Natural killer cell (primary cell): ENCODE measurements at regions not wholly inside any gene's neighbourhood (a gene's known extent, or its start where the extent isn't known, plus 50 kb on each side); places are given as distances from the start of the nearest gene placed in this dataset.
"Not testable (repeated sequence)": the region's sequence is repeated elsewhere in the genome, so short reads cannot be mapped to it uniquely, and the experiment has no call there.

Source experiments
- ATAC-seq, 3 donors: fragments of 150-1000 bp in 2 of 3; fragments of 200-7000 bp in 1 of 3; cut with Tn5 transposase; 1 replicate in 1 of 3; 2 replicates in 2 of 3; pipeline ENCODE4 v1.10.0; 2021; ENCODE audit warnings: mild to moderate bottlenecking in 2 of 3, moderate library complexity in 2 of 3
- DNase-seq, 2 donors: peaks; one replicate each; pipeline versions ENCODE4 v3.0.0 to v3.0.0-alpha.2; 2013 to 2021; ENCODE audit warnings: mixed read lengths in 1 of 2
- H3K27ac ChIP-seq: one replicate; pipeline ENCODE4 v1.5.1; 2013; ENCODE audit warnings: mild to moderate bottlenecking, low read length
- H3K27me3 ChIP-seq: one replicate; pipeline ENCODE4 v1.6.1; 2013; ENCODE audit warnings: low read length; ENCODE audit not compliant: control insufficient read depth, insufficient read depth
- H3K36me3 ChIP-seq: one replicate; pipeline ENCODE4 v1.6.1; 2013; ENCODE audit warnings: low read length; ENCODE audit not compliant: control insufficient read depth, insufficient read depth
- H3K4me1 ChIP-seq: one replicate; pipeline ENCODE4 v1.6.1; 2013; ENCODE audit warnings: low read length; ENCODE audit not compliant: control insufficient read depth, insufficient read depth
- H3K4me3 ChIP-seq: one replicate; pipeline ENCODE4 v1.5.1; 2013; ENCODE audit warnings: low read length
- H3K9me3 ChIP-seq: one replicate; pipeline ENCODE4 v1.6.1; 2013; ENCODE audit warnings: low read length; ENCODE audit not compliant: control insufficient read depth, insufficient read depth
- H3K27ac Mint-ChIP-seq, 2 donors: one replicate each; pipeline ENCODE4 v1.8.0; 2022; ENCODE audit warnings: mild to moderate bottlenecking in 2 of 2, mixed read lengths in 2 of 2, moderate library complexity in 1 of 2
- H3K27me3 Mint-ChIP-seq, 2 donors: one replicate each; pipeline ENCODE4 v1.8.0; 2022; ENCODE audit warnings: low read depth in 2 of 2, mixed read lengths in 2 of 2
- H3K36me3 Mint-ChIP-seq: one replicate; pipeline ENCODE4 v1.8.0; 2022; ENCODE audit warnings: mixed read lengths
- H3K4me1 Mint-ChIP-seq, 2 donors: one replicate each; pipeline ENCODE4 v1.8.0; 2022; ENCODE audit warnings: mixed read lengths in 2 of 2
- H3K4me3 Mint-ChIP-seq: one replicate; pipeline ENCODE4 v1.8.0; 2022; ENCODE audit warnings: mild to moderate bottlenecking, moderate library complexity, mixed read lengths
- H3K9me3 Mint-ChIP-seq, 2 donors: one replicate each; pipeline ENCODE4 v1.8.0; 2022; ENCODE audit warnings: mixed read lengths in 2 of 2
- WGBS: methylation state at CpG from one replicate; pipeline ENCODE4 v1.1.7; 2013; ENCODE audit warnings: missing lambda C conversion rate; ENCODE audit not compliant: insufficient coverage; 5-methylcytosine and 5-hydroxymethylcytosine counted together
- intact Hi-C: fragments of 100-400 bp; cut with micrococcal nuclease; formaldehyde crosslinking; loops from one replicate; pipeline ENCODE4 v1.14.2; 2022
- TF ChIP-seq, protein P1 (sequence below): fragments of 200-600 bp; IDR thresholded peaks from one replicate; pipeline ENCODE4 v1.8.0; 2022; ENCODE audit warnings: antibody characterized with exemption

DNA sequence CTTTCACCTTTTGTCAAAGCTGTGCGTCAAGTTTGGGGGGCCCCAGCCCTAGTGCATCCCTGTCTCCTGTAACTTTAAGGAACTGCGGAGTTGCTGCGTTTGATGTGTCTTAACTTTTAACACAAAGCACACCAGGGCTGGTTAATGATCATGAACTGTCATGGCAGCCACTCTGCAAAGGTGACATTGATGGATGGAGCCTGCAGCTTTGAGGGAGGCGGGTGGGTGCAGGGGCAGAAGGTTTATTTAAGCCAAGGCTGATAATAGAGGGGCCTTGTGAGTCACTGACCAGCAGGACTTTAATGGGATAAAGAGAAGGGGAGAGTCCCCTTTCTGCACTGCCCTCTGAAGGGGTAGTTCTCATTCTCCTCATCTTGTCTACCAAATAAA, 190.2 kb upstream of the GATA6 start:
- H3K36me3 ChIP-seq: no peaks in the 10 kb centered on the region
- no peaks in the 10 kb centered on the region for H3K4me1 ChIP-seq
- no peaks in the 10 kb centered on the region for H3K27me3 ChIP-seq
- Mint-ChIP-seq H3K27ac (no peak overlapping the region), H3K4me1 (no peaks in the 10 kb centered on the region), H3K36me3 (no peaks in the 10 kb centered on the region), H3K4me3 (no peak overlapping the region), H3K27me3 (peaks cover 0 to 3% of the 10 kb centered on the region in 2 donors), H3K9me3 (no peaks in the 10 kb centered on the region)
- 95% methylated on average over 4 of the region's 4 CpGs for WGBS
- H3K9me3 ChIP-seq: no peaks in the 10 kb centered on the region
- ATAC-seq: no peak
- DNase-seq: no peak
- intact Hi-C loops: no loop called here
- H3K4me3 ChIP-seq: no peak overlapping the region
- no peak overlapping the region for H3K27ac ChIP-seq
- TF ChIP-seq, protein P1, sequence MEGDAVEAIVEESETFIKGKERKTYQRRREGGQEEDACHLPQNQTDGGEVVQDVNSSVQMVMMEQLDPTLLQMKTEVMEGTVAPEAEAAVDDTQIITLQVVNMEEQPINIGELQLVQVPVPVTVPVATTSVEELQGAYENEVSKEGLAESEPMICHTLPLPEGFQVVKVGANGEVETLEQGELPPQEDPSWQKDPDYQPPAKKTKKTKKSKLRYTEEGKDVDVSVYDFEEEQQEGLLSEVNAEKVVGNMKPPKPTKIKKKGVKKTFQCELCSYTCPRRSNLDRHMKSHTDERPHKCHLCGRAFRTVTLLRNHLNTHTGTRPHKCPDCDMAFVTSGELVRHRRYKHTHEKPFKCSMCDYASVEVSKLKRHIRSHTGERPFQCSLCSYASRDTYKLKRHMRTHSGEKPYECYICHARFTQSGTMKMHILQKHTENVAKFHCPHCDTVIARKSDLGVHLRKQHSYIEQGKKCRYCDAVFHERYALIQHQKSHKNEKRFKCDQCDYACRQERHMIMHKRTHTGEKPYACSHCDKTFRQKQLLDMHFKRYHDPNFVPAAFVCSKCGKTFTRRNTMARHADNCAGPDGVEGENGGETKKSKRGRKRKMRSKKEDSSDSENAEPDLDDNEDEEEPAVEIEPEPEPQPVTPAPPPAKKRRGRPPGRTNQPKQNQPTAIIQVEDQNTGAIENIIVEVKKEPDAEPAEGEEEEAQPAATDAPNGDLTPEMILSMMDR: no peak

DNA sequence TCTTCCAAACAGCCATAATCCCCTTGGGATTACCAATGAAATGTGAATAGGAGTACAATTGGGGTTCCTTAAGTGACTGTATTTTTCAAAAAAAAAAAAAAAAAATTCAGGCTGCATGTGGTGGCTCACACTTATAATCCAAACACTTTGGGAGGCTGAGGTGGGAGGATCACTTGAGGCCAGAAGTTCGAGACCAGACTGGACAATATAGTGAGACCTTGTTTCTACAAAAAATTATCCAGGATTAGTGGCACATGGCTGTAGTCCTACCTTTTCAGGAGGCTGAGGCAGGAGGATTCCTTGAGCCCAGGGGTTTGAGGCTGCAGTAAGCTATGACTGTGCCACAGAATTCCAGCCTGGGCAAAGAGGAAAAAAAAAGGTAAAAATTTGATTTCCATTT, 189.6 kb upstream of the GATA6 start:
- Mint-ChIP-seq H3K27me3 (peaks cover 0 to 3% of the 10 kb centered on the region in 2 donors), H3K27ac (no peak overlapping the region)
- WGBS: 71% methylated on average over 1 of the region's 1 CpG

DNA sequence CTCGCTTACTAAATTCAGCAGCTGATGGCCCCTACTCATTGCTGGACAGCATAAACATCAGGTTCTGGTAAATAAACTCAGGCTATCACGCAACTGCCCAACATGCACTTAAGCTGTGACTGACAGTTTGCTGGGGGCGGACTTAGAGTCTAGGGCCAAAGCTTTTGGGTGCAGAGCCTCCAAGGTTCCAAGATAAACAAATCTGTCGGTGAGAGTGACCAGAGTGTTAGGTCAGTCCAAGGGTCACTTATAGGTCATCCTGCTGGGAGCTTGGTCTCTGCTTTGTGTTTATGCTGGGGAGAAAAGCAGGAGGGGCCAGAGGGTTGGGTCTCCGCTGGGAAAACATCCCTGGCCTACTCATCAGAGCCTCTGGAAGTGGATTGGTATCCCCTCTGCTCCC, 188.6 kb upstream of the GATA6 start:
- no peaks in the 10 kb centered on the region for H3K9me3 ChIP-seq
- DNase-seq: no peak
- H3K27ac ChIP-seq: no peak overlapping the region
- H3K27me3 Mint-ChIP-seq: peaks cover 0 to 3% of the 10 kb centered on the region in 2 donors
- TF ChIP-seq, protein P1: no peak
- 92% methylated on average over 5 of the region's 5 CpGs for WGBS
- H3K4me3 Mint-ChIP-seq: no peak overlapping the region
- intact Hi-C loops: no loop called here
- no peak overlapping the region for H3K4me3 ChIP-seq
- no peaks in the 10 kb centered on the region for H3K36me3 ChIP-seq
- no peaks in the 10 kb centered on the region for H3K4me1 Mint-ChIP-seq
- ATAC-seq: no peak
- H3K9me3 Mint-ChIP-seq: no peaks in the 10 kb centered on the region
- H3K27ac Mint-ChIP-seq: no peak overlapping the region
- no peaks in the 10 kb centered on the region for H3K4me1 ChIP-seq
- H3K36me3 Mint-ChIP-seq: no peaks in the 10 kb centered on the region
- no peaks in the 10 kb centered on the region for H3K27me3 ChIP-seq

More for the DNA sequence above, 189.6 kb upstream of the GATA6 start:
- H3K9me3 Mint-ChIP-seq: no peaks in the 10 kb centered on the region
- no peak overlapping the region for H3K4me3 Mint-ChIP-seq
- no peak overlapping the region for H3K27ac ChIP-seq
- intact Hi-C loops: no loop called here
- H3K36me3 ChIP-seq: no peaks in the 10 kb centered on the region
- TF ChIP-seq, protein P1: no peak
- no peaks in the 10 kb centered on the region for H3K4me1 Mint-ChIP-seq
- ATAC-seq (no peak), DNase-seq (no peak)
- H3K27me3 ChIP-seq: no peaks in the 10 kb centered on the region
- H3K36me3 Mint-ChIP-seq: no peaks in the 10 kb centered on the region
- H3K4me1 ChIP-seq: no peaks in the 10 kb centered on the region
- H3K4me3 ChIP-seq: no peak overlapping the region
- H3K9me3 ChIP-seq: no peaks in the 10 kb centered on the region

DNA sequence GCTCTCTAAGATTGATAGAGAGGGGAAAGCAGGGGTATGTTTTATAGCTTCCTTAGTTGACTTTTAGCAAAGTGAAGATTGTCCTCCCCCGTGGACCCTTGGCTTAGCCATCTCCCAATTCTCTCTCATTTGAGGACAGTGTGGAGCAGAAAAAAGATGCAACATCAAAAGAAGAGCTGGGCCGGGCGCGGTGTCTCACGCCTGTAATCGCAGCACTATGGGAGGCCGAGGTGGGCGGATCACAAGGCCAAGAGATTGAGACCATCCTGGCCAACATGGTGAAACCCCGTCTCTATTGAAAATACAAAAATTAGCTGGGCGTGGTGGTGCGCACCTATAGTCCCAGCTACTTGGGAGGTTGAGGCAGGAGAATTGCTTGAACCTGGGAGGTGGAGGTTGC, 187.9 kb upstream of the GATA6 start:
- H3K9me3 ChIP-seq, H3K4me1 Mint-ChIP-seq, H3K4me1 ChIP-seq, H3K36me3 Mint-ChIP-seq, H3K27ac ChIP-seq, H3K36me3 ChIP-seq, H3K4me3 Mint-ChIP-seq, intact Hi-C loops, DNase-seq, ATAC-seq, H3K27me3 ChIP-seq, H3K27me3 Mint-ChIP-seq, H3K27ac Mint-ChIP-seq, H3K4me3 ChIP-seq, H3K9me3 Mint-ChIP-seq: not testable (repeated sequence)
- WGBS: 93% methylated on average over 10 of the region's 11 CpGs
